ENCODE measurements at regions not wholly inside any gene's neighbourhood (a gene's known extent, or its start where the extent isn't known, plus 50 kb on each side); places are given as distances from the start of the nearest gene placed in this dataset.

DNA sequence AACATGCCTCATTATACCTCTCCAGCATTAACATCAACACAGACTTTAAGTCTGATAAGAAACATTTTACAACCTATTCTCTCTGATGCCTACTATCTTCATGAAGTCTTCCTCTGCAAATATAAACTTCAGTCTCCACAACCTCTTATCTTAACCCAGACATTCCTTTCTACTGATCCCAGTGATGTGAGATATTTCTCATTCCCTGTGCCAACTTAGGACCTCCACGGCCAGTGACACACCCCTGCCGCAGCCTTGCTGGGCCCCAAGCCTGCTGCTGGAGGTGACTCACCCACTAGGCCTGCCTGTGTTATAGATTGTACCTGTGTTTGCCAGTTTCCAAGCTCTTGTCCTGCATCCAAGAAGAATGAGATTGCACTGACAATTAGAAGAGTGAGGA is 734.5 kb upstream of the CADM2 start:
- no peak overlapping the region for H3K4me3 Mint-ChIP-seq
- H3K27ac Mint-ChIP-seq: no peak overlapping the region
- H3K9me3 Mint-ChIP-seq: peaks cover 54% of the 10 kb centered on the region
- no peaks in the 10 kb centered on the region for H3K4me1 Mint-ChIP-seq (ENCODE audit: low read depth)
- TF ChIP-seq CTCF (IDR thresholded peaks at IDR 0.05): no peak
- no peaks in the 10 kb centered on the region for H3K27me3 Mint-ChIP-seq (ENCODE audit: insufficient read depth)
- no peaks in the 10 kb centered on the region for H3K36me3 Mint-ChIP-seq (ENCODE audit: low read depth)
- DNase-seq: no peak

DNA sequence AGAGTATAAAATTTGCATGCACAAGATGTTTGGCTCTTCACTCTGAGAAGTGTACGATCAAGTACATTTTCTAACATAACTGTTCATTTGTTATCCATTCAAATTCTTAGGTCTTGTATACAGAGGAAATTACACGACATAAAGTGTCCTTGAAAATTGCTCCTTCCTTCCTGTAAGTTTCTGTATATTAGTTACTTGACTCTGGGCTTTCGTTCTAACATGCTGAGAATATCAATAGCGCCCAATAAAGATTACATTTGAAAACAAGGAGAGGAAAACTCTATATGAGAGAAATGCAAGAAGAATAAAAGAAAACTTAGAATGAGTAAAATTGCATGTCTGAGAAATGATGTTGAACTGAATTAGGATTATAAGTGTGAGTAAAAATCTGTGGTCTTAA is 722.5 kb upstream of the CADM2 start:
- Mint-ChIP-seq H3K27ac (no peak overlapping the region), H3K36me3 (ENCODE audit: low read depth) (no peaks in the 10 kb centered on the region), H3K27me3 (ENCODE audit: insufficient read depth) (no peaks in the 10 kb centered on the region; the same call in 1 of the 2 replicates), H3K9me3 (peaks cover 22% of the 10 kb centered on the region), H3K4me1 (ENCODE audit: low read depth) (no peaks in the 10 kb centered on the region), H3K4me3 (no peak overlapping the region)
- DNase-seq: no peak
- no peak for TF ChIP-seq CTCF (IDR thresholded peaks at IDR 0.05)

DNA sequence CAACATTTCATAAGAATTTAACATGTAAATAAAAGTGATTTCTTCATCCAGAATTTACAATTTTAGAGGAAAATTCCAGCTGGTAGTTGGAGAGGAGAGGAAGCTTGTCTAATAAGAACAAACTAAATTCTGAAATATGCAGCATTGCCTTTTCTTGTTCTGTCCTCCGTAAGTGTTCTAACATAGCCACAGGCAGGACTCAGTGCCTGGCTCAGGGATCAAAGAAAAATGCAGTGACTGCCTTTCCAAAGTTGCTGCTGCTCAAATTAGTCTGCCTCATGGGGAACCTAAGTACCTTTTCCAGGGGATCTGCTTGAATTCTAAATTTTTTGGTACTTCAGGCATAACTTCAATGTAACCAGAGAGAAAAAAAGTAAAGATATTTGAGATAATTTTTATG is 713.0 kb upstream of the CADM2 start:
- H3K27ac Mint-ChIP-seq: no peak overlapping the region
- DNase-seq: no peak
- no peaks in the 10 kb centered on the region for H3K27me3 Mint-ChIP-seq (ENCODE audit: insufficient read depth)
- H3K9me3 Mint-ChIP-seq: peaks cover 41% of the 10 kb centered on the region
- no peaks in the 10 kb centered on the region for H3K4me1 Mint-ChIP-seq (ENCODE audit: low read depth)
- peaks cover 4% of the 10 kb centered on the region; the same call in 1 of the 2 replicates for H3K36me3 Mint-ChIP-seq (ENCODE audit: low read depth)
- H3K4me3 Mint-ChIP-seq: no peak overlapping the region
- TF ChIP-seq CTCF (IDR thresholded peaks at IDR 0.05): no peak

DNA sequence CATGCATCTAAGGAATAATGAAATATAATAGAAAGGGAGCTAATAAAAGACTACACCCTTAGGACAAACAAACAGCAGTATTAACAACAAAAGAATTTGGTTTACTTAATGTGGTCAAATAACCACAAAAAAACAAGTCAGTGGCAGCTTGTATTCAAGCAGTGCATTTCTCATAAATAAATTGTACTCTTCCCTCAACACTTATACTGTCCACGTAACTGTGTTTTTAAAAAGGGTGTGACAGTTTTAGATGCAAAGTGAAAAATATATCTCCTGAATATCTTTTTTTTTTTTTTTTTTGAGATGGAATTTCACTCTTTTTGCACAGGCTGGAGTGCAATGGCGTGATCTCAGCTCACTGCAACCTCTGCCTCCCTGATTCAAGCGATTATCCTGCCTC is 698.2 kb upstream of the CADM2 start:
- Mint-ChIP-seq H3K36me3 (ENCODE audit: low read depth) (0 out of 2 replicates have a peak, but pooled peaks cover 4% of the 10 kb centered on the region), H3K4me3 (no peak overlapping the region), H3K27me3 (ENCODE audit: insufficient read depth) (no peaks in the 10 kb centered on the region), H3K9me3 (peaks cover 35% of the 10 kb centered on the region), H3K27ac (no peak overlapping the region), H3K4me1 (ENCODE audit: low read depth) (no peaks in the 10 kb centered on the region)
- no peak for TF ChIP-seq CTCF (IDR thresholded peaks at IDR 0.05)
- DNase-seq: no peak

DNA sequence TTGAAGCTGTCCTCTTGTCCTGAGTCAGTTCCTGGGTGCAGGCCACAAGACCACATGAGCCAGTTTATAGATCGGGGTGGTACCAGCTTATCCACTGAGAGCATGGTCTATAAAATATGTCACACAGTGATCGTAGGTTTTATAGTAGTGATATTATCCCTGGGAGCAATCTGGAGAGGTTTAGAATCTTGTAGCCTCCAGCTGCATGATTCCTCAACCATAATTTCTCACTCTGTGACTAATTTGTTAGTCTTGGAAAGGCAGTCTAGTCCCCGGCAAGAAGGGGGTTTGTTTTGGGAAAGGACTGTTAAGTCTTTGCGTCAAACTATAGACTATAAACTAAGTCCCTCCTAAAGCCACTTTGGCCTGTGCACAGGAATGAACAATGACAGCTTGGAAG is 693.0 kb upstream of the CADM2 start:
- no peak overlapping the region for H3K27ac Mint-ChIP-seq
- no peak for TF ChIP-seq CTCF (IDR thresholded peaks at IDR 0.05)
- no peaks in the 10 kb centered on the region for H3K27me3 Mint-ChIP-seq (ENCODE audit: insufficient read depth)
- H3K36me3 Mint-ChIP-seq (ENCODE audit: low read depth): no peaks in the 10 kb centered on the region
- DNase-seq: no peak
- no peak overlapping the region for H3K4me3 Mint-ChIP-seq
- H3K9me3 Mint-ChIP-seq: peaks cover 59% of the 10 kb centered on the region
- no peaks in the 10 kb centered on the region for H3K4me1 Mint-ChIP-seq (ENCODE audit: low read depth)

- Mint-ChIP-seq H3K36me3 (ENCODE audit: low read depth) (no peaks in the 10 kb centered on the region), H3K27ac (no peak overlapping the region), H3K9me3 (peaks cover 20% of the 10 kb centered on the region), H3K4me1 (ENCODE audit: low read depth) (no peaks in the 10 kb centered on the region), H3K27me3 (ENCODE audit: insufficient read depth) (peaks cover 1% of the 10 kb centered on the region; the same call in 1 of the 2 replicates), H3K4me3 (no peak overlapping the region)
- no peak for TF ChIP-seq CTCF (IDR thresholded peaks at IDR 0.05)
- no peak for DNase-seq
These were observed 683.3 kb upstream of the CADM2 start for GRCh38 chr3:84275532-84275931.
